ENCODE measurements at regions not wholly inside any gene's neighbourhood (a gene's known extent, or its start where the extent isn't known, plus 50 kb on each side); places are given as distances from the start of the nearest gene placed in this dataset.

DNA sequence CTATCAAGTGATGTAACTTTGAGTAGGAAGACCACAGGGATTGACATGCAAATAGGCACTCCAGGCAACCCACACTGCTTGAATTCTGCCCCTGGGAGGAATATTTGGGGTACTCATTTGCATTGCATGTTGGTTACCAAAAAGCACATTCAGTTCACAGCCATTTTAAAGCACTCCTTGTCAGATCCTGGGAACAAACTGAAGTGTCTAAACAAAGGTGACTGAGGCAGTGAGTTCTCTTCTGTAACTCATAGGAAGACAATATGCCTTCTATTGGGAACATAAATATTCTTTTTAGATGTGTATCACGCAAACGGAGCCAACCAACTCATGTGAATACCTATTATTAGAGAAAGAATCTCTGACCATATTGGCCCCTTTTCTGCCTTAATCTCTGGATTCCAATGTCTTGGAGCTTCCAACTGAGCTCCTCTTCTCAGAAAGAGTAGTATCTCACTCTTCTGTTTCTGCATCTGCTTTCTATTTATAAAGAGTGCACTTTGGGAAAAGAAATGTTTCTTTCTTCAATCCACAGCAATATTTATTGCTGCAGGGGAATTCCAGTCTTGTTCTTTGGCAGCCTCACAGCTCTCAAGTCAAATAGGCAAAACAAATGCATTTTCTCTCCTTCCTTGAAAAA, 125.7 kb upstream of the NBEA start:
- TF ChIP-seq, protein P1, sequence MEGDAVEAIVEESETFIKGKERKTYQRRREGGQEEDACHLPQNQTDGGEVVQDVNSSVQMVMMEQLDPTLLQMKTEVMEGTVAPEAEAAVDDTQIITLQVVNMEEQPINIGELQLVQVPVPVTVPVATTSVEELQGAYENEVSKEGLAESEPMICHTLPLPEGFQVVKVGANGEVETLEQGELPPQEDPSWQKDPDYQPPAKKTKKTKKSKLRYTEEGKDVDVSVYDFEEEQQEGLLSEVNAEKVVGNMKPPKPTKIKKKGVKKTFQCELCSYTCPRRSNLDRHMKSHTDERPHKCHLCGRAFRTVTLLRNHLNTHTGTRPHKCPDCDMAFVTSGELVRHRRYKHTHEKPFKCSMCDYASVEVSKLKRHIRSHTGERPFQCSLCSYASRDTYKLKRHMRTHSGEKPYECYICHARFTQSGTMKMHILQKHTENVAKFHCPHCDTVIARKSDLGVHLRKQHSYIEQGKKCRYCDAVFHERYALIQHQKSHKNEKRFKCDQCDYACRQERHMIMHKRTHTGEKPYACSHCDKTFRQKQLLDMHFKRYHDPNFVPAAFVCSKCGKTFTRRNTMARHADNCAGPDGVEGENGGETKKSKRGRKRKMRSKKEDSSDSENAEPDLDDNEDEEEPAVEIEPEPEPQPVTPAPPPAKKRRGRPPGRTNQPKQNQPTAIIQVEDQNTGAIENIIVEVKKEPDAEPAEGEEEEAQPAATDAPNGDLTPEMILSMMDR (IDR thresholded peaks at IDR 0.05), result no peak
- no peak for TF ChIP-seq POLR2A (IDR thresholded peaks at IDR 0.05)

All from testis (tissue), 2 donors.